Testis (tissue), 2 donors: ENCODE measurements at regions not wholly inside any gene's neighbourhood (a gene's known extent, or its start where the extent isn't known, plus 50 kb on each side); places are given as distances from the start of the nearest gene placed in this dataset.

Experiments
- DNase-seq: peaks from one replicate; pipeline ENCODE4 v3.0.0-alpha.2; 2019
- H3K27ac ChIP-seq, 2 donors: fragments of 200-600 bp; sonication (generic); one replicate each; pipeline ENCODE4 v1.5.1; 2019
- H3K27me3 ChIP-seq: fragments of 200-600 bp; sonication (generic); one replicate; pipeline ENCODE4 v1.5.1; 2019
- H3K36me3 ChIP-seq: fragments of 200-600 bp; sonication (generic); one replicate; pipeline ENCODE4 v1.5.1; 2017; ENCODE audit warnings: low read depth; ENCODE audit errors: missing control alignments
- H3K4me1 ChIP-seq: fragments of 200-600 bp; sonication (generic); one replicate; pipeline ENCODE4 v1.5.1; 2019
- H3K4me3 ChIP-seq, 2 donors: fragments of 200-600 bp; sonication (generic); one replicate each; pipeline ENCODE4 v1.5.1; 2017 to 2019
- H3K9me3 ChIP-seq: fragments of 200-600 bp; sonication (generic); one replicate; pipeline ENCODE4 v1.5.1; 2017
- CTCF ChIP-seq, 3 experiments: fragments of 450-650 bp in 2 of 3; fragments of 200-600 bp in 1 of 3; sonication (generic) in 1 of 3; IDR thresholded peaks; one replicate each; pipeline ENCODE4 v1.5.1; 2016 to 2019; ENCODE audit warnings: antibody characterized with exemption in 3 of 3, mild to moderate bottlenecking in 2 of 3, moderate library complexity in 1 of 3
- POLR2A ChIP-seq: fragments of 450-650 bp; IDR thresholded peaks from one replicate; pipeline ENCODE4 v1.6.1; 2017; ENCODE audit warnings: antibody characterized with exemption, mild to moderate bottlenecking, moderate library complexity
- WGBS, 2 donors: methylation state at CpG; one replicate each; pipeline ENCODE4 v1.1.5; 2018; 5-methylcytosine and 5-hydroxymethylcytosine counted together
- intact Hi-C: fragments of 100-400 bp; cut with DNase I; formaldehyde crosslinking; loops from one replicate; pipeline ENCODE4 v1.15.1; 2023; ENCODE audit warnings: low total_unique reads

GRCh38 chr1:99590578-99591209 is 55.2 kb upstream of the PALMD start:
- H3K27ac ChIP-seq: no peak overlapping the region
- WGBS, 2 donors: 58 to 85% methylated on average over 4 of the region's 4 CpGs
- H3K4me1 ChIP-seq: no peaks in the 10 kb centered on the region
- TF ChIP-seq POLR2A: no peak
- TF ChIP-seq CTCF (IDR thresholded peaks at IDR 0.05): no peak
- DNase-seq: no peak
- no peaks in the 10 kb centered on the region for H3K27me3 ChIP-seq
- H3K4me3 ChIP-seq: no peak overlapping the region
- intact Hi-C loops: no loop called here
- H3K9me3 ChIP-seq: no peaks in the 10 kb centered on the region
- H3K36me3 ChIP-seq: no peaks in the 10 kb centered on the region

GRCh38 chr1:99591886-99592285 is 54.0 kb upstream of the PALMD start:
- Histone ChIP-seq H3K4me3 (no peak overlapping the region), H3K9me3 (no peaks in the 10 kb centered on the region), H3K27me3 (no peaks in the 10 kb centered on the region), H3K4me1 (no peaks in the 10 kb centered on the region), H3K27ac (no peak overlapping the region), H3K36me3 (no peaks in the 10 kb centered on the region)
- WGBS, 2 donors: 86 to 91% methylated on average over 1 of the region's 1 CpG
- no peak for DNase-seq
- TF ChIP-seq POLR2A (no peak), CTCF (IDR thresholded peaks at IDR 0.05) (no peak)
- intact Hi-C loops: no loop called here

GRCh38 chr1:99594205-99594604 is 51.7 kb upstream of the PALMD start:
- H3K4me1 ChIP-seq: peaks cover 6% of the 10 kb centered on the region
- no peaks in the 10 kb centered on the region for H3K36me3 ChIP-seq
- H3K4me3 ChIP-seq: no peak overlapping the region
- no peaks in the 10 kb centered on the region for H3K27me3 ChIP-seq
- DNase-seq: no peak
- TF ChIP-seq CTCF (IDR thresholded peaks at IDR 0.05) (no peak), POLR2A (no peak)
- intact Hi-C loops: no loop called here
- H3K9me3 ChIP-seq: no peaks in the 10 kb centered on the region
- no peak overlapping the region for H3K27ac ChIP-seq
- 65 to 82% methylated on average over 2 of the region's 2 CpGs for WGBS, 2 donors

- Histone ChIP-seq H3K9me3 (no peaks in the 10 kb centered on the region), H3K27ac (no peak overlapping the region), H3K27me3 (no peaks in the 10 kb centered on the region), H3K4me1 (peaks cover 14% of the 10 kb centered on the region), H3K36me3 (no peaks in the 10 kb centered on the region), H3K4me3 (no peak overlapping the region)
- no peak for TF ChIP-seq CTCF (IDR thresholded peaks at IDR 0.05)
- TF ChIP-seq POLR2A: no peak
- intact Hi-C loops: no loop called here
- no peak for DNase-seq
Measured at GRCh38 chr1:99595041-99595440, 50.9 kb upstream of the PALMD start.

GRCh38 chr1:99595441-99595840 is 50.5 kb upstream of the PALMD start:
- no peak overlapping the region for H3K4me3 ChIP-seq
- no peak for TF ChIP-seq CTCF (IDR thresholded peaks at IDR 0.05)
- no peak for TF ChIP-seq POLR2A
- intact Hi-C loops: no loop called here
- 32 to 36% methylated on average over 2 of the region's 2 CpGs for whole genome bisulfite sequencing, 2 donors
- no peaks in the 10 kb centered on the region for H3K9me3 ChIP-seq
- no peak overlapping the region for H3K27ac ChIP-seq
- peaks cover 14% of the 10 kb centered on the region for H3K4me1 ChIP-seq
- H3K27me3 ChIP-seq: no peaks in the 10 kb centered on the region
- H3K36me3 ChIP-seq: no peaks in the 10 kb centered on the region
- DNase-seq: no peak
